ENCODE measurements at regions not wholly inside any gene's neighbourhood (a gene's known extent, or its start where the extent isn't known, plus 50 kb on each side); places are given as distances from the start of the nearest gene placed in this dataset.

GRCh38 chr13:103762523-103762922, 696.3 kb upstream of the SLC10A2 start:
- DNase-seq (ENCODE audit: low spot score), result no peak

- no peak for DNase-seq (ENCODE audit: low spot score)
These were observed 693.1 kb upstream of the SLC10A2 start for GRCh38 chr13:103759361-103759760.

GRCh38 chr13:103758222-103758621, 692.0 kb upstream of the SLC10A2 start:
- DNase-seq (ENCODE audit: low spot score), result no peak

GRCh38 chr13:103757361-103757760, 691.1 kb upstream of the SLC10A2 start:
- no peak for DNase-seq (ENCODE audit: low spot score)

GRCh38 chr13:103754783-103755182, 688.6 kb upstream of the SLC10A2 start:
- DNase-seq (ENCODE audit: low spot score), result no peak

- DNase-seq (ENCODE audit: low spot score), result no peak
These were observed 668.6 kb upstream of the SLC10A2 start for GRCh38 chr13:103734837-103735236.

- no peak for DNase-seq (ENCODE audit: low spot score)
These were observed 665.7 kb upstream of the SLC10A2 start for GRCh38 chr13:103731959-103732358.

- DNase-seq (ENCODE audit: low spot score), result no peak
These were observed 664.2 kb upstream of the SLC10A2 start for GRCh38 chr13:103730407-103730806.

GRCh38 chr13:103726808-103727207, 660.6 kb upstream of the SLC10A2 start:
- no peak for DNase-seq (ENCODE audit: low spot score)

- no peak for DNase-seq (ENCODE audit: low spot score)
These were observed 650.5 kb upstream of the SLC10A2 start for GRCh38 chr13:103716718-103717117.

GRCh38 chr13:103715335-103715734, 649.1 kb upstream of the SLC10A2 start:
- DNase-seq (ENCODE audit: low spot score), result no peak

GRCh38 chr13:103703246-103703645, 637.0 kb upstream of the SLC10A2 start:
- DNase-seq (ENCODE audit: low spot score), result no peak

GRCh38 chr13:103698000-103698399, 631.8 kb upstream of the SLC10A2 start:
- no peak for DNase-seq (ENCODE audit: low spot score)

GRCh38 chr13:103695320-103695719, 629.1 kb upstream of the SLC10A2 start:
- no peak for DNase-seq (ENCODE audit: low spot score)

- DNase-seq (ENCODE audit: low spot score), result no peak
These were observed 628.3 kb upstream of the SLC10A2 start for GRCh38 chr13:103694471-103694870.

GRCh38 chr13:103694033-103694432, 627.8 kb upstream of the SLC10A2 start:
- DNase-seq (ENCODE audit: low spot score), result no peak

- DNase-seq (ENCODE audit: low spot score), result no peak
These were observed 626.2 kb upstream of the SLC10A2 start for GRCh38 chr13:103692442-103692841.

GRCh38 chr13:103676329-103676728, 610.1 kb upstream of the SLC10A2 start:
- no peak for DNase-seq (ENCODE audit: low spot score)

GRCh38 chr13:103671547-103671946, 605.3 kb upstream of the SLC10A2 start:
- DNase-seq (ENCODE audit: low spot score), result no peak

GRCh38 chr13:103663996-103664395, 597.8 kb upstream of the SLC10A2 start:
- no peak for DNase-seq (ENCODE audit: low spot score)

GRCh38 chr13:103656311-103656710, 590.1 kb upstream of the SLC10A2 start:
- DNase-seq (ENCODE audit: low spot score), result no peak

GRCh38 chr13:103640606-103641005, 574.4 kb upstream of the SLC10A2 start:
- no peak for DNase-seq (ENCODE audit: low spot score)

GRCh38 chr13:103639326-103639725, 573.1 kb upstream of the SLC10A2 start:
- no peak for DNase-seq (ENCODE audit: low spot score)

- no peak for DNase-seq (ENCODE audit: low spot score)
These were observed 572.5 kb upstream of the SLC10A2 start for GRCh38 chr13:103638706-103639105.

- DNase-seq (ENCODE audit: low spot score), result no peak
These were observed 567.8 kb upstream of the SLC10A2 start for GRCh38 chr13:103634066-103634465.
